Nephron progenitor cell (in vitro differentiated cells): ENCODE measurements at regions not wholly inside any gene's neighbourhood (a gene's known extent, or its start where the extent isn't known, plus 50 kb on each side); places are given as distances from the start of the nearest gene placed in this dataset.

ENCODE experiments used
- DNase-seq: peaks from one replicate; pipeline ENCODE4 v3.0.0; 2021
- H3K27ac Mint-ChIP-seq: 2 replicates; pipeline ENCODE4 v1.8.0; 2021; ENCODE audit warnings: mild to moderate bottlenecking, moderate library complexity, mixed read lengths
- H3K27me3 Mint-ChIP-seq: 2 replicates; pipeline ENCODE4 v1.8.0; 2021; ENCODE audit warnings: mild to moderate bottlenecking, low read depth, mixed read lengths; ENCODE audit not compliant: poor library complexity
- H3K36me3 Mint-ChIP-seq: 2 replicates; pipeline ENCODE4 v1.8.0; 2021; ENCODE audit warnings: low read depth, mixed read lengths
- H3K4me1 Mint-ChIP-seq: 2 replicates; pipeline ENCODE4 v1.8.0; 2021; ENCODE audit warnings: mixed read lengths
- H3K4me3 Mint-ChIP-seq: 2 replicates; pipeline ENCODE4 v1.8.0; 2021; ENCODE audit warnings: mild to moderate bottlenecking, moderate library complexity, mixed read lengths
- H3K9me3 Mint-ChIP-seq: 2 replicates; pipeline ENCODE4 v1.8.0; 2021; ENCODE audit warnings: mild to moderate bottlenecking, moderate library complexity, mixed read lengths
- TF ChIP-seq, protein P1 (sequence below): fragments of 200-600 bp; sonication (generic); IDR thresholded peaks from 2 replicates; pipeline ENCODE4 v1.5.0; 2021; ENCODE audit warnings: antibody characterized with exemption

- Mint-ChIP-seq H3K36me3 (peaks cover 7% of the 10 kb centered on the region), H3K27me3 (no peaks in the 10 kb centered on the region), H3K27ac (no peak overlapping the region), H3K4me3 (no peak overlapping the region), H3K9me3 (peaks cover 18% of the 10 kb centered on the region), H3K4me1 (no peaks in the 10 kb centered on the region)
- TF ChIP-seq, protein P1, sequence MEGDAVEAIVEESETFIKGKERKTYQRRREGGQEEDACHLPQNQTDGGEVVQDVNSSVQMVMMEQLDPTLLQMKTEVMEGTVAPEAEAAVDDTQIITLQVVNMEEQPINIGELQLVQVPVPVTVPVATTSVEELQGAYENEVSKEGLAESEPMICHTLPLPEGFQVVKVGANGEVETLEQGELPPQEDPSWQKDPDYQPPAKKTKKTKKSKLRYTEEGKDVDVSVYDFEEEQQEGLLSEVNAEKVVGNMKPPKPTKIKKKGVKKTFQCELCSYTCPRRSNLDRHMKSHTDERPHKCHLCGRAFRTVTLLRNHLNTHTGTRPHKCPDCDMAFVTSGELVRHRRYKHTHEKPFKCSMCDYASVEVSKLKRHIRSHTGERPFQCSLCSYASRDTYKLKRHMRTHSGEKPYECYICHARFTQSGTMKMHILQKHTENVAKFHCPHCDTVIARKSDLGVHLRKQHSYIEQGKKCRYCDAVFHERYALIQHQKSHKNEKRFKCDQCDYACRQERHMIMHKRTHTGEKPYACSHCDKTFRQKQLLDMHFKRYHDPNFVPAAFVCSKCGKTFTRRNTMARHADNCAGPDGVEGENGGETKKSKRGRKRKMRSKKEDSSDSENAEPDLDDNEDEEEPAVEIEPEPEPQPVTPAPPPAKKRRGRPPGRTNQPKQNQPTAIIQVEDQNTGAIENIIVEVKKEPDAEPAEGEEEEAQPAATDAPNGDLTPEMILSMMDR: no peak
- DNase-seq: no peak
Measured at GRCh38 chr10:61192042-61192441, 248.1 kb upstream of the RHOBTB1 start.

DNA sequence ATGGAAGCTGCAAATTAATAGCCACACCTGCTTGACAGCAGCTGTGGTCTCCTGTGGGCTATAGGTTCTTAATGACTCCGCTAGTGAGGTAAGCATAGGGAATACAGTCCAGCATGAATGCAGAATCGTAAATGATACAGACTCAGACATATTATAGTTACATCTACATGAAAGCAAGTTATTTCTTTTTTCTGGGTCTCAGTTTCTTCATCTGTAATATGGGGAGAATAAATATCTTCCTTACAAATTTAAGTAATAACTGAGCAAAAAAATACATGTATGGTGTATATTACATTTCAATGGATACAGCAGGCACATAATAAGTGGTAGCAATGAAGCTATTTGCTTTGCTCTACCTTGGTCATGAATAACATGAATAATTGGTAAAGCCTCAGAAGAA lies 245.9 kb upstream of the RHOBTB1 start:
- Mint-ChIP-seq H3K4me3 (no peak overlapping the region), H3K36me3 (peaks cover 7% of the 10 kb centered on the region), H3K9me3 (peaks cover 18% of the 10 kb centered on the region), H3K27me3 (peaks cover 8% of the 10 kb centered on the region), H3K27ac (no peak overlapping the region), H3K4me1 (no peaks in the 10 kb centered on the region)
- DNase-seq: no peak
- TF ChIP-seq, protein P1: no peak

GRCh38 chr10:61188691-61189090 lies 244.7 kb upstream of the RHOBTB1 start:
- Mint-ChIP-seq H3K4me1 (no peaks in the 10 kb centered on the region), H3K27ac (no peak overlapping the region), H3K4me3 (no peak overlapping the region), H3K9me3 (peaks cover 18% of the 10 kb centered on the region), H3K27me3 (peaks cover 8% of the 10 kb centered on the region), H3K36me3 (peaks cover 7% of the 10 kb centered on the region)
- DNase-seq: no peak
- TF ChIP-seq, protein P1: no peak

DNA sequence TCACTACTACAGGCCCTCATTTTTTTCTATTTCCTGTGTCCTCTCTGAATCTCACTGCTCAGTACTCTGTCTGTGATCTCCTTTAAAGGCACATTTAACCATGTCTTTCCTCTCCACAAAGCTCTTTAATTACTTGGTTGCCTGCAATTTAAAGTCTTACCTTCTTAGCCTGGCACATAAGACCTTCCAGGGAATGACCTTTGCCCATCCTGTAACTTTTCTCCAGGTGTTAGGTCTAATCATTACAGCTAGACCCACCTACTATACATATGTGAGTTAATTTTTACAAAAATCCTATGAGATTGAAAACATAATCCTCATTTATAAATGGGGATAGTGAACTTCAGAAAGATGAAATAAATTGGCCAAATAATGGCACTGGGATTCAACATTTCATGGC lies 244.1 kb upstream of the RHOBTB1 start:
- H3K9me3 Mint-ChIP-seq: peaks cover 14% of the 10 kb centered on the region
- no peaks in the 10 kb centered on the region for H3K4me1 Mint-ChIP-seq
- TF ChIP-seq, protein P1: no peak
- no peak overlapping the region for H3K4me3 Mint-ChIP-seq
- H3K27me3 Mint-ChIP-seq: peaks cover 8% of the 10 kb centered on the region
- no peak for DNase-seq
- H3K27ac Mint-ChIP-seq: no peak overlapping the region
- peaks cover 4% of the 10 kb centered on the region for H3K36me3 Mint-ChIP-seq

GRCh38 chr10:61187601-61188000 lies 243.6 kb upstream of the RHOBTB1 start:
- no peak overlapping the region for H3K4me3 Mint-ChIP-seq
- no peak for DNase-seq
- H3K27ac Mint-ChIP-seq: no peak overlapping the region
- peaks cover 8% of the 10 kb centered on the region for H3K27me3 Mint-ChIP-seq
- H3K4me1 Mint-ChIP-seq: no peaks in the 10 kb centered on the region
- peaks cover 9% of the 10 kb centered on the region for H3K9me3 Mint-ChIP-seq
- TF ChIP-seq, protein P1: no peak
- no peaks in the 10 kb centered on the region for H3K36me3 Mint-ChIP-seq

DNA sequence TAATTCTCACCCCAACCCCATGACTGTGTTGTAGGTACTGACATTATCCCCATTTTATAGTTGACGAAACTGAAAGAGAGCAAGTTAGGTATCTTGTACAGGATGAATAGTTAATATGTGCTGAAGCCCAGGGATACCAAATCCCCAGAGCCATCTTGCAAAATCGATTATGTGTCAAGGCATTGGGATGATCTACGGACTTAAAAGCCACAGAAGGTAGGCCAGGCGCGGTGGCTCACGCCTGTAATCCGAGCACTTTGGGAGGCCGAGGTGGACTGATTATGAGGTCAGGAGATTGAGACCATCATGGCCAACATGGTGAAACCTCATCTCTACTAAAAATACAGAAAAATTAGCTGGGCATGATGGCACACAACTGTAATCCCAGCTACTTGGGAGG lies 242.4 kb upstream of the RHOBTB1 start:
- no peak overlapping the region for H3K4me3 Mint-ChIP-seq
- no peaks in the 10 kb centered on the region for H3K36me3 Mint-ChIP-seq
- H3K27me3 Mint-ChIP-seq: peaks cover 8% of the 10 kb centered on the region
- H3K27ac Mint-ChIP-seq: no peak overlapping the region
- H3K4me1 Mint-ChIP-seq: no peaks in the 10 kb centered on the region
- DNase-seq: no peak
- TF ChIP-seq, protein P1: no peak
- peaks cover 3% of the 10 kb centered on the region for H3K9me3 Mint-ChIP-seq
